WERI-Rb-1 (cell line): ENCODE measurements at regions not wholly inside any gene's neighbourhood (a gene's known extent, or its start where the extent isn't known, plus 50 kb on each side); places are given as distances from the start of the nearest gene placed in this dataset.

Experiments
- DNase-seq: peaks from one replicate; pipeline ENCODE4 v3.0.0-alpha.2; 2020
- H3K27ac ChIP-seq: fragments of 250-450 bp; sonication (Bioruptor Pico); 2 replicates; pipeline ENCODE4 v1.5.1; 2020; ENCODE audit warnings: mild to moderate bottlenecking, moderate library complexity
- H3K27me3 ChIP-seq: fragments of 250-450 bp; sonication (Bioruptor Pico); 2 replicates; pipeline ENCODE4 v1.5.1; 2021; ENCODE audit warnings: mild to moderate bottlenecking, low read depth, moderate library complexity; ENCODE audit not compliant: insufficient read depth, severe bottlenecking
- H3K36me3 ChIP-seq: fragments of 250-450 bp; sonication (Bioruptor Pico); 2 replicates; pipeline ENCODE4 v1.5.1; 2020; ENCODE audit warnings: mild to moderate bottlenecking, moderate library complexity
- H3K4me3 ChIP-seq: 2 replicates; pipeline ENCODE4 v1.5.1; 2011; ENCODE audit warnings: low read depth, mild to moderate bottlenecking, control low read depth, low read length
- H3K9me3 ChIP-seq: fragments of 250-450 bp; sonication (Bioruptor Pico); 2 replicates; pipeline ENCODE4 v1.5.1; 2021; ENCODE audit warnings: mild to moderate bottlenecking, moderate library complexity; ENCODE audit not compliant: severe bottlenecking
- CTCF ChIP-seq: IDR thresholded peaks from 2 replicates; pipeline ENCODE4 v1.5.1; 2011; ENCODE audit warnings: low read depth, mild to moderate bottlenecking, control low read depth, inconsistent platforms, low read length

DNA sequence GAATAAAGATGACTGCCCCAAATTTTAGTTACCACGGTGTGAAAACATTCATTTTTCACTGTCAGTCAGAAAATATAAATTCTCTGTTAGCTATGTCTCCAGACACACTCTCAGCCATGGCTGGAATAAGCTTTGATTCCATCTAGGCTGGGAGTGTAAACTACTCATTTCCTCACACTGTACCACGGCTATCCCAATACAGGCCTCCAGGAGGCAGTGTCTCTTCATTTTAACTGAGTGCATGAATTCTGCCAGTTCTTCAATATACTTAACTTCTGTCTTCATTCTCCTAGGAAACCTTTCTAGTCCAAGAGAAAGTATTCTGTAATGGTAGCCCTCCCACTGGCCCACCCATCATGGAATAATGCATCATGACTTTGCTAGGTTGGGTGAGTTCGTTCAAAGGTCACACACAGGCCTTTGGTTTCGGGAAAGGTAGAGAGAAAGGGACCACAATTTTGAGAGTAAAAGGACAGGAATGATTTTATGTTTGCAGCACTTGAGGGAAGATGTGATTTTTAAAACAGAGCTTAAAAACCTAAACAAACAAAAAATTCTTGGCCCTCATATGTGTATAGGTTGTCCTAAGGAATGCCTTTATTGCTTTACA is 381.1 kb downstream of the SEC23A start:
- peak; percentile 38 for DNase-seq

DNA sequence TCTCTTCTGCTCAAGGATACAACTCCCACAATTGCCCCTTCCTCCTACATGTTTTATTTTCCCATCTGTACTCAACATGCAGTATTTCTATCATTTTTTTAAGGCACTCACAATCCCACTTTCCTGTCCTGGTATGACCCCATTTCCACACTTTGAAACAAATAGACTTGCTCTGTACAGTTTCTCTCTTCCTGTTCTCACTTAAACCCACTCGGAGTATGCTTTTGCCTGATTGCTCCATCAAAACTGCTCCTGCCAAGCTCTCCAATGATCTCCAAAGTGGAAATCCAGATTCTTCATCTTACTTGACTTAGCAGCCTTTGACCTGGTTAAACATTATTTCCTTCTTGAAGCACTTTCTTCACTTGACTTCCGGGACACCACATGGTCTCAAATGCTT is 384.5 kb downstream of the SEC23A start:
- H3K4me3 ChIP-seq, result no peak overlapping the region
- TF ChIP-seq CTCF, result no peak
- no peaks in the 10 kb centered on the region for H3K36me3 ChIP-seq
- no peaks in the 10 kb centered on the region for H3K9me3 ChIP-seq
- H3K27me3 ChIP-seq, result peaks cover 24% of the 10 kb centered on the region
- no peak overlapping the region for H3K27ac ChIP-seq
- no peak for DNase-seq

More for the DNA sequence above, 381.1 kb downstream of the SEC23A start:
- TF ChIP-seq CTCF, result peak; percentile 63
- H3K9me3 ChIP-seq, result no peaks in the 10 kb centered on the region
- H3K27ac ChIP-seq, result no peak overlapping the region
- no peaks in the 10 kb centered on the region for H3K36me3 ChIP-seq
- no peak overlapping the region for H3K4me3 ChIP-seq
- peaks cover 45% of the 10 kb centered on the region for H3K27me3 ChIP-seq

- H3K27ac ChIP-seq, result no peak overlapping the region
These were observed 386.1 kb downstream of the SEC23A start for GRCh38 chr14:38716926-38717325.

GRCh38 chr14:38710881-38711280 is 392.2 kb downstream of the SEC23A start:
- Histone ChIP-seq H3K27ac (no peak overlapping the region), H3K36me3 (no peaks in the 10 kb centered on the region), H3K4me3 (no peak overlapping the region), H3K27me3 (peaks cover 20% of the 10 kb centered on the region), H3K9me3 (no peaks in the 10 kb centered on the region)
- no peak for TF ChIP-seq CTCF
- DNase-seq, result no peak

More at GRCh38 chr14:38716926-38717325, 386.1 kb downstream of the SEC23A start:
- H3K27me3 ChIP-seq, result peaks cover 11% of the 10 kb centered on the region
- H3K4me3 ChIP-seq, result no peak overlapping the region
- no peak for DNase-seq
- H3K36me3 ChIP-seq, result no peaks in the 10 kb centered on the region
- no peak for TF ChIP-seq CTCF
- no peaks in the 10 kb centered on the region for H3K9me3 ChIP-seq

DNA sequence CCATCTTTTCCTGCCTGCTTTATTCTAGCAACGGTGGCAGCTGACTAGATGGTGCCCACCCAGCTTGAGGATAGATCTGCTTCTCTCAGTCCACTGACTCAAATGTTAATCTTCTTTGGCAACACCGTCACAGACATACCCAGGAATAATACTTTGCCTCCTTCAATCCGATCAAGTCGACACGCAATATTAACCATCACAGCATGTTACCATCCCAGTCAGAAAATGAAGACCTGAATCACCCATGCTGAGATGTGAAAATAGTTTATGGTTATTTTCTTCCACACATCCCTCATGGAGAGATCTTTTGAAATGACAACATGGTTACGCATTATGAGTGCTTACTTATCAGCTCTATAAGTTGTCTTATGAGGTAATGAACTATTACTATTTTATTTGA is 392.8 kb downstream of the SEC23A start:
- Histone ChIP-seq H3K27ac (no peak overlapping the region), H3K4me3 (no peak overlapping the region), H3K36me3 (no peaks in the 10 kb centered on the region), H3K9me3 (no peaks in the 10 kb centered on the region), H3K27me3 (peaks cover 20% of the 10 kb centered on the region)
- no peak for TF ChIP-seq CTCF
- no peak for DNase-seq

DNA sequence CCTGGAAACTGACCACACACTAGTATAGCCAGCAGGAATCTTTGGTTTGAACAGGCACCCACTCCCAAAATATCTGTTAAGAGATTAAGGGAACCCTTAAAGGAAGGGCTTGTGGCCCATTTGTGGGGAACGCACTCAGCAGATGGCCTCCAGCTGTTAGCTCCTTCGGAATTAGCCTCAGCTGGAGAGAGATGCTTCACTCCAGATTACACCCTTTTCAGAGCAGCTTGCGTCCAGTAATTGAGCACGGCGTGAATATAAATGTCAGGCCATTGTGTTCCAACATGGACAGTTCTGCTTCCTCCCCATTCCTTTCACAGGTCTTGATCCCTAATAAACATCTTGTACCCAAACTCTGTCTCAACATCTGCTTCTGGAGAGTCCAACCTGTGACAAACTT is 397.8 kb downstream of the SEC23A start:
- H3K27me3 ChIP-seq, result peaks cover 45% of the 10 kb centered on the region
- H3K4me3 ChIP-seq, result no peak overlapping the region
- H3K27ac ChIP-seq, result no peak overlapping the region
- no peak for DNase-seq
- H3K9me3 ChIP-seq, result no peaks in the 10 kb centered on the region
- no peaks in the 10 kb centered on the region for H3K36me3 ChIP-seq
- no peak for TF ChIP-seq CTCF
